NCI-H82 treated with DMSO at 0.1 percent for 48 hours (cell line): ENCODE measurements at regions not wholly inside any gene's neighbourhood (a gene's known extent, or its start where the extent isn't known, plus 50 kb on each side); places are given as distances from the start of the nearest gene placed in this dataset.
"Not testable (repeated sequence)": the region's sequence is repeated elsewhere in the genome, so short reads cannot be mapped to it uniquely, and the experiment has no call there.

ENCODE experiments used
- DNase-seq: peaks from one replicate; lab custom pipeline; 2025; ENCODE audit not compliant: unreplicated experiment; lab: John Stamatoyannopoulos, UW

GRCh38 chr13:26896986-26897668, 136.5 kb upstream of the GPR12 start:
- peak; percentile 30 for DNase-seq

- DNase-seq = no peak
These were observed 135.4 kb upstream of the GPR12 start for GRCh38 chr13:26895808-26896466.

GRCh38 chr13:26895081-26895807, 134.7 kb upstream of the GPR12 start:
- DNase-seq = no peak

- DNase-seq = no peak
These were observed 128.0 kb upstream of the GPR12 start for GRCh38 chr13:26888632-26889031.

DNA sequence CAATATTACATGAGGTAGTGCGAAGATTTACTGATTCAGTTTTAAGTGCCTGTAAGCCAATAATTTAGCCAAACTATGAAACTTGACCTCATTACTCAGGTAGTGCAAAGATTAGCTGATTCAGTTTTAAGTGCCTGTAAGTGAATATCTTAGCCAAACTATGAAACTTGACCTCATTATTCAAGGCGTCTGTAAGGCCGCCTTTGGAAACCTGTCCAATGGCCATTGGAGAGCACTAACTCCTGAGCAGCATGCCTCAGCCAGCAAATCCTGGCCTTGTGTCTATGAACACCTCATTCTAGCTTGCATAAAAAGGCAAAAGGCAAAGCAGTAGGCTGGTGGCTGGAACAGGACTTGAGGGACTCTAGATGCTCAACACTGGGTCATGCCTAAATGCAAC, 127.0 kb upstream of the GPR12 start:
- no peak for DNase-seq

DNA sequence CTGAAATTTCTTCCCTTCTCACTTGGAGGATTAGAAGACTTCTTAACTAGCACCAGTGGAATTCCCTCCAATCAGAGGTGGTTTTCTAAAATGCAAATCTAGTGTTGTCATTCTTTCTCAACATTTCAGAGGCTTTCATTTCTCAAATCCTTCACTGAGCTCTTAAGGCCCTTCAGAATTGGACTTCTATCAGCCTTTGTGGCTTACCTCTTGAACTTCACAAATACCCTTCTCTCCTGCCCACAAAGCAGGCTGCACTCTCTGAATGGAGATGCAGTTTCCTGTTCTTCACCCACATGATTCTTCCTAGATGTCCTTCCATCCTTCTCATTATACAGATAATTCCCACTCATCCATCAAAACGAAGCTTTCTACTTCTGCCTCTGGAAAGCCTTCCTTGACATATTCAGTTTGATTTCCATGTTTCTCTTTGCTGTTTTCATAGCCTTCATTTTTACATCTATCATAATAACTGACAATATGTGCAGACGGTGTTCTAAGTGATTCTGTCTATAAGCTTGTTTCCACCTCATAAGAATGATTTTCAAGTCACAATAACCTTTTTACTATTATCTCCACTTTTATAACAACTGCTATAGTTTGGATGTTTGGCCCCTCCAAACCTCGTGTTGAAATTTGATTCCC, 123.1 kb upstream of the GPR12 start:
- no peak for DNase-seq

GRCh38 chr13:26882731-26883130, 122.1 kb upstream of the GPR12 start:
- no peak for DNase-seq

DNA sequence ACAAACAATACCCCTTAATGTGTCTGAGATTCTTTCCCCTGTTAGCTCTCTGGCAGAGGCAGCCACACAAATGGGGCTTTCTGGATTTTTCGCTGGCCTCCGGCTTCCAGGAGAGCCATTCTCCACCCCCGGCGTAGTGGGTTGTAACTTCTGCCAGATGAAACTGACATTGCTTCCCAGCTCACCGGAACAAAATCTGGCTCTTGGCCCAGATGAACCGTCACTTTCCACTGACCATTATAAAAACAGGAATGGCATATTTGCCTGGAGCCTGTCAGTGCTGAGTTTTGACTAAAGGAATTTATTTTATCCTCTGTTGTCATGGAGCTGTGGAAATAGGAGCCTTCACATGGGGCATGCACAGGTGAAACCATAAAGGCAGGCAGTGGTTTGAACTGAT, 120.6 kb upstream of the GPR12 start:
- DNase-seq = no peak

DNA sequence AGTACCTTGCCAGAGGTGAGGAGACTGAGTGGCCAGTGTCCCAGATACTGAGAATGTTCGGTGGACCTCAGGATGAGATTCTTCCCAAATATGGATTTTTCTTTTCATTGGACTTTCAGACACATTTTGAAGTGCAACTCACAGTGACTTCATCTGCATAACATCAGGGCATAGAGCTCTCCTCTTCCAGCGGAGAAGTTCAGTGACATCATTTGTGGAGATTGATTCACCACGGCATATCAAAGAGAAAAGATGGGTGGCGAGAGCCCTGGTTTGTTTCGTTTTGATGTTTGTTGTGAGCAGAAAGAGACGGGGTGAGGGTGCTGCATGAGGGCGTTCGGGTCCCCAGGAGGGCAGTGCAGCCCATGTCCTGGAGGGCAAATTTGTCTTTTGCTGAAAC, 120.1 kb upstream of the GPR12 start:
- DNase-seq = no peak

- DNase-seq = no peak
These were observed 117.9 kb upstream of the GPR12 start for GRCh38 chr13:26878438-26878837.

DNA sequence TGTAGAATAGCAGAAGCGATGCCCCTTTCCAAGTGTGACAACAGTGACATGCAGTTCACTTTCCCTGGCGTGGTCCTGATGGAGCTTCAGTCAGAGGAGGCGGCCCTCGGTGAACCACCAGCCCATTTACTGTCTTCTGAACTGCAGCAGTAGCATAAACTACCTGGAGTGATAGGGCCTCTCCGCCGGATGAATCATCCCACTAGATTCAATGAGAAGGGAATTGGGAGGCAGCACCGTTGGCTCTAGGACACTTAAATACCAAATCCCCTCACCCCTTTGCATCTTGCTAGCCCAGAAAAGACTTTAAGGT, 112.8 kb upstream of the GPR12 start:
- no peak for DNase-seq

- DNase-seq = peak; percentile 51
These were observed 112.2 kb upstream of the GPR12 start for GRCh38 chr13:26872525-26873385.

DNA sequence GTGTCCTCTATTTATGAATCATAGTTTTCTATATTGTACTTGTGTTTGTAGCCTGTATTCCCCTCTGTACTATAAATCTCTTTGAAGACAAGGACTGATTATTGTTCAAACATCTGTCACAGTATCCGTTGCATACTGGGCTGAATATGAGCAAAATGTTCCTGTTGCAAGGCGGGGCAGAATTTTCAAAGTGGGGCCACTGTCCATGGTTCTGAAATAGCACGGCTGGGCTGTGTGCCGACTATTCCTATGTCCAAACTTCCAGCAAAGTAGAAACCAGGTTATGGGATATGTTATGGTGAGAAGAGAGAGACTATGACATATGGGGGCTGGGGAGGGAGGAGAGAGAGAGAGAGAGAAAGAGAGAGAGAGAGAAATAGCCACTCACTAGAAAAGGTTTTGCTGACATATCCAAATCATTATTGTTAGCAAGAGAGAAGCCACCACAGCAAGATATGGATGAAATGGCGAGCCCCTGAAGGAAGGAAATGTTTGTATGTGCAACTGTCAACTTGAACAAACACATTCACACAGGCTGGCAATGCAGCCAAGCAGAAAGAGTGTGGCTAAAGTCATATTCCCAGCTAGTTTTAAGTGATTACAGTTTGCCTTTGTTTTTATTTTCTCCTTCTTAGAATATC, 107.0 kb upstream of the GPR12 start:
- no peak for DNase-seq

GRCh38 chr13:26864576-26864975, 104.0 kb upstream of the GPR12 start:
- no peak for DNase-seq

GRCh38 chr13:26861941-26862340, 101.4 kb upstream of the GPR12 start:
- no peak for DNase-seq

GRCh38 chr13:26855921-26856320, 95.3 kb upstream of the GPR12 start:
- DNase-seq = no peak

- no peak for DNase-seq
These were observed 94.5 kb upstream of the GPR12 start for GRCh38 chr13:26855071-26855470.

DNA sequence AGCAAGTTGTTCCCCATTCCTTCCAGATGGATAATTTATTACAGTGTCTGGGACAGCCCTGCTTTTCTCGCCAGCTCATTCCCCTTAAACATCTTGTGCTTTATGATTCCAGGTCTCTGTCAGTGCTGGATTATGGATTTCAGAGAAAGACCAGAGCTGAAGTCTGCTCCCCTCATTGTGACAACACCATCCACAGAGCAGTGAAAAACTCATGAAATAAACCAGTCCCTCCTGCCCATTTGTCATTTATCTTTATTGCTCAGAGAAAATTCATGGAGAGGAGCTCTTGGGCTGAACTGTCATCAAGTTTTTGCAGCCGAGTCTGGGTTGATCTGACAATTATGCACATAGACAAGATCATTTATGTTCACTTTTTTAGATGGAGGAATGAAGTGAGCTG, 92.7 kb upstream of the GPR12 start:
- DNase-seq = no peak

- DNase-seq = no peak
These were observed 86.7 kb upstream of the GPR12 start for GRCh38 chr13:26847281-26847680.

GRCh38 chr13:26845063-26845462, 84.5 kb upstream of the GPR12 start:
- DNase-seq = not testable (repeated sequence)

GRCh38 chr13:26839682-26840081, 79.1 kb upstream of the GPR12 start:
- no peak for DNase-seq
